ENCODE measurements at regions not wholly inside any gene's neighbourhood (a gene's known extent, or its start where the extent isn't known, plus 50 kb on each side); places are given as distances from the start of the nearest gene placed in this dataset.

DNA sequence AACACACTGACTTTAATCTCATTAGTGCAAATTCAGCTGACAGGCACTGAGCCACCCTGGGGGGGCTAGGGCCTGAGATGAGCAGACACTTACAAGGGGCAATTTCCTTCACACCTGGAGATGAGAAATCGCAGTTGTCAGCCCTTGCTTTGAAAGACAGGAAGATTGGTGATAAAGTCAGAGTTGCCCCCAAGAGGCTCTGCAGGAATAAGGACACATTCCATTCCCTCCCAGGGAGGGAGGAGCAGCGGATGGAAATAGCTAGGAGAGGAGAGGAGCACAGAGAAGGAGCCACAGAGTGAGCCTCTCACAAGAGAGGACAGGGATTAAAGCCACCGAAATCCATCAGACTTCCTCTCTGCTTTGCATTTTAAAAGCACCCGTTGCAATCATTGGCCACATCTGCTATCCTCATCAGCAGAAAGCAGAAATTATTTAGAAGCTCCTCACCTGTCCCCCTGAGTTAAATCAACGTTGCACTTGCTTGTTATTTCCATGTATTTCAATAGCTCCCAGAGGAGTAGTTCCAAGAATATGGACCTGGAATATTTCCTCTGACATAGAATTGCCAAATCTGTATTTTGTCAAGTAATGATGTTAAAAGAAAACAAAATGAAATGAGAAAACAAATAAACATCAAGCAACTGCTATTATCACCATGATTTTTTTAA lies 213.7 kb downstream of the BARX2 start:
- intact Hi-C loops (cut with DNase I), result no loop called here
- DNase-seq (no peak), ATAC-seq (no peak)
- H3K27me3 ChIP-seq, result no peaks in the 10 kb centered on the region
- H3K4me3 ChIP-seq, result no peak overlapping the region
- TF ChIP-seq, protein P1, sequence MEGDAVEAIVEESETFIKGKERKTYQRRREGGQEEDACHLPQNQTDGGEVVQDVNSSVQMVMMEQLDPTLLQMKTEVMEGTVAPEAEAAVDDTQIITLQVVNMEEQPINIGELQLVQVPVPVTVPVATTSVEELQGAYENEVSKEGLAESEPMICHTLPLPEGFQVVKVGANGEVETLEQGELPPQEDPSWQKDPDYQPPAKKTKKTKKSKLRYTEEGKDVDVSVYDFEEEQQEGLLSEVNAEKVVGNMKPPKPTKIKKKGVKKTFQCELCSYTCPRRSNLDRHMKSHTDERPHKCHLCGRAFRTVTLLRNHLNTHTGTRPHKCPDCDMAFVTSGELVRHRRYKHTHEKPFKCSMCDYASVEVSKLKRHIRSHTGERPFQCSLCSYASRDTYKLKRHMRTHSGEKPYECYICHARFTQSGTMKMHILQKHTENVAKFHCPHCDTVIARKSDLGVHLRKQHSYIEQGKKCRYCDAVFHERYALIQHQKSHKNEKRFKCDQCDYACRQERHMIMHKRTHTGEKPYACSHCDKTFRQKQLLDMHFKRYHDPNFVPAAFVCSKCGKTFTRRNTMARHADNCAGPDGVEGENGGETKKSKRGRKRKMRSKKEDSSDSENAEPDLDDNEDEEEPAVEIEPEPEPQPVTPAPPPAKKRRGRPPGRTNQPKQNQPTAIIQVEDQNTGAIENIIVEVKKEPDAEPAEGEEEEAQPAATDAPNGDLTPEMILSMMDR (IDR thresholded peaks at IDR 0.05), result no peak
- no peaks in the 10 kb centered on the region for H3K36me3 ChIP-seq
- no peaks in the 10 kb centered on the region for H3K4me1 ChIP-seq
- H3K27ac ChIP-seq, result no peak overlapping the region
- H3K9me3 ChIP-seq, result no peaks in the 10 kb centered on the region

DNA sequence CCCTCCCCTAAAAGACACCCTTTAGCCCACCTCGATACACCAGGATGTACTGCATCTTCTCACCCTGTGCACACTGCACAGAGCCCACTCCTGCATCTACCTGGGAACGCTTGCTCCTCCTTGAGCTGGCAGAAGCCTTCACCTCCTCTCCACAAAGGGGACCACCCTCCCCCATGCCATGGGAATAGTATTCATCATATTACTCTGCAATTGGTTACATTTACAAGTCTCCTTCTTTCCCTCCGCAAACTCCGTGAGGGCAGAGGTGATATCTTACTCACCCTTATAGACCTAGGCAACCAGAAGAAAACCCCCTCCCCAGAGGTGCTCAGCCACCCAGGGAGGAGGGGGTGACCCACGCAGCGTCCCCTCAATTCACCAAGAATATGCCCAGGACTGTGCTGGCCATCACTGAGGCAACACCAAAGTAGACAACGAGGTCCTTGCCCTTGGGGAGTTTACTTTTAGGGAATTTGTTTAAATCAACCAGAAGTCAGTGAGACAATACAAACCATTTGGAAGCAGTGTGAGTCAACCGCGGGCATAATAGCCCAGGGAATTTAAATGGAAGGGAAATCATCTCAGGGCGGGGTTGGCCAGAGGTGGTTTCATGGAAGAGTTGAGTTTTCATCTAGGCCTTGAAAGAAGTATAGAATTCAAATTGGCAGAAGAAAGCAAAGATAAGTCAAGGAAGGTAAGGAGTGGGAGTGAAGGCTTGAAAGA lies 214.5 kb downstream of the BARX2 start:
- ATAC-seq, result no peak
- Histone ChIP-seq H3K9me3 (no peaks in the 10 kb centered on the region), H3K36me3 (no peaks in the 10 kb centered on the region), H3K27me3 (no peaks in the 10 kb centered on the region), H3K27ac (no peak overlapping the region), H3K4me3 (no peak overlapping the region), H3K4me1 (no peaks in the 10 kb centered on the region)
- TF ChIP-seq, protein P1 (IDR thresholded peaks at IDR 0.05), result no peak
- no peak for DNase-seq
- intact Hi-C loops (cut with DNase I), result no loop called here

DNA sequence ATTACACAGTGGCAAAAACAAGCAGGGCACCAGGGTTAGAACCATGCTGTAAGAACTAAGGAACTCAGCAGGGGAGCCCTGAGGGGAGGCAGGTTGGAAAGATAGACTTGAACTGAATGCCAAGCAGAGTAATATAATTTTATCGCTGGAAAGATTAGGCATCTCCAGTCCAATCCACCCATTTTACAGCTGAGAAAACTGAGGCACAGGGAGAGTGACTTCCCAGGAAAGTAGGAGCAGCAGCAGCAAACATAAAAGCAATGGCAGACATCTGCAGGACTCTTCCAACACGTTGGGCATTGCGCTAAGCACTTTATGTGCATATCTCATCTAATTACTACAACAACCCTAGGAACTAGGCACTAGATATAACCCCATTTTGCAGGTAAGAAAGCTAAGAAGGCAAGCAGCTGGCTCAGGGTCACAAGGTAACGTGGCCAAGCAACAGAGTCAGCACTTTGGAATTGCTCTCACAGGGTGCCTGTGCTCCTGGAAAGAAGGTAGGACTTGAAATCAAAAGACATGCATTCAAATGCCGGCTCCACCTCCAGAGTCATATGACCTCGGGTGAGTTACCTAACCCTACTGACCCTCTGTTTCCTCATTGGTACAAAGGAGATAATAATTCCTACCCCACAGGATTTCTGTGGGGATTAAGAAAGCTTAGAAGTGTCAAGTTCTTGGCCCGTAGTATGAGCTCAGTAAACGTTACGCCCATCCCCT lies 215.3 kb downstream of the BARX2 start:
- Histone ChIP-seq H3K4me1 (no peaks in the 10 kb centered on the region), H3K27me3 (no peaks in the 10 kb centered on the region), H3K9me3 (no peaks in the 10 kb centered on the region), H3K36me3 (no peaks in the 10 kb centered on the region), H3K4me3 (no peak overlapping the region), H3K27ac (no peak overlapping the region)
- intact Hi-C loops (cut with DNase I), result no loop called here
- no peak for ATAC-seq
- no peak for DNase-seq
- TF ChIP-seq, protein P1 (IDR thresholded peaks at IDR 0.05), result no peak

DNA sequence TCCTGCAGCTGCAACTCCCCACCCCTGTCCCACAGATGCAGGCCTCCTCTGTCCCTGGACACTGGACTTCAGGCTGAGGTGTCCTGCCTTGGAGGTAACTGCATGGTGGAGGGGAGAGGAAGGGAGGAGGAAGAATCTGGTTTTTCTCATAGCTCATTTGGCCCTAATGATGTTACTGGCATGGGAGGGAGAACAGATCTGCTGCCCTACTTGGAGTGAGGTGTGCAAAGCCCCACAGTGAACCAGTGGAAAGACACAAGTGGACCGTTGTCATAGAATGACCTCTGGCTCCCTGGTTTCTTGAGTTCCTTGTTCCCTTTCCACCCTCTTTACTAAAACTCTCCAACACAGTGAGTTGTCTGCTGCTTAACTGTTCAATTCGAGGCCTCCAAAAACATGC lies 215.9 kb downstream of the BARX2 start:
- H3K4me1 ChIP-seq, result no peaks in the 10 kb centered on the region
- H3K27me3 ChIP-seq, result no peaks in the 10 kb centered on the region
- no peaks in the 10 kb centered on the region for H3K9me3 ChIP-seq
- H3K36me3 ChIP-seq, result no peaks in the 10 kb centered on the region
- DNase-seq (no peak), ATAC-seq (no peak)
- TF ChIP-seq, protein P1 (IDR thresholded peaks at IDR 0.05), result no peak
- H3K4me3 ChIP-seq, result no peak overlapping the region
- intact Hi-C loops (cut with DNase I), result no loop called here
- no peak overlapping the region for H3K27ac ChIP-seq

DNA sequence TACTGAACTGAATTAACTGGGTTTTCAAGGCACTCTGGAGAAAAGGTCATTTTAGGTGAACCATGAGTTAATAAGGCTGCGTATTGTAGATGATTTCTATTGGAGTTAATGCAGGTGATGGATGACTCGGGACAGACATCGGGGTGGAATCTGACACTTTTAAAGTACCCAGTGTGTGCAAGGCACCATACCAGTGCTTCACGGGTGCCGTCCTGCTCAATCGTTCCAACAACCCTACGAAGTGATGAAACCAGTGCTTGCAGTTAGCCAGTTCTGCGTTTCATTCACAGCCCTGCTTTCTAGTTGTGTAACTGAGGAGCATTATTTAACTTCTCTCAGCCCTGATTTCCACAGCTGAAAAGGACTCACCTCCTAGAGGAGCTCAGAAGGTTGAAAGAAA lies 216.5 kb downstream of the BARX2 start:
- DNase-seq (no peak), ATAC-seq (no peak)
- Histone ChIP-seq H3K9me3 (no peaks in the 10 kb centered on the region), H3K27me3 (no peaks in the 10 kb centered on the region), H3K4me1 (no peaks in the 10 kb centered on the region), H3K36me3 (no peaks in the 10 kb centered on the region), H3K27ac (no peak overlapping the region), H3K4me3 (no peak overlapping the region)
- TF ChIP-seq, protein P1 (IDR thresholded peaks at IDR 0.05), result no peak
- intact Hi-C loops (cut with DNase I), result no loop called here

All from left lung (tissue), 4 donors.